Endothelial cell of umbilical vein (primary cell): ENCODE measurements at regions not wholly inside any gene's neighbourhood (a gene's known extent, or its start where the extent isn't known, plus 50 kb on each side); places are given as distances from the start of the nearest gene placed in this dataset.

Source experiments
- BruUV-seq: library from RNA; stranded (reverse); fragments of 400-500 nt; replicated peaks from 2 replicates; lab custom pipeline; 2021; lab: Mats Ljungman, UMichigan
- CTCF ChIA-PET: fragments of 300-600, 350-600 bp; sonication (Branson Sonifier 250); formaldehyde crosslinking; loops from one replicate; lab custom pipeline; 2021; ENCODE audit warnings: antibody characterized with exemption, inconsistent platforms; lab: Charles Lee
- POLR2A ChIA-PET: fragments of 300-600, 350-600 bp; sonication (Branson Sonifier 250); formaldehyde crosslinking; loops from one replicate; lab custom pipeline; 2021; ENCODE audit warnings: antibody characterized with exemption, inconsistent platforms; lab: Charles Lee
- DNase-seq: peaks from one replicate; pipeline ENCODE4 v3.0.0-alpha.2; 2011; ENCODE audit warnings: low read depth, low spot score
- FAIRE-seq: peaks from 2 replicates; lab custom pipeline; 2011; peaks lifted over from hg19 to GRCh38; lab: Jason Lieb, UNC
- H2AFZ ChIP-seq: 2 replicates; pipeline ENCODE4 v1.6.0; 2012; ENCODE audit warnings: low read depth, low read length, control low read depth, inconsistent platforms
- H3K27ac ChIP-seq: 2 replicates; pipeline ENCODE4 v1.5.1; 2011; ENCODE audit warnings: low read depth, mild to moderate bottlenecking, control low read depth, low read length, moderate library complexity; ENCODE audit not compliant: insufficient read depth
- H3K27me3 ChIP-seq, 2 experiments: 2 replicates each; pipeline versions ENCODE4 v1.6.0 to v1.6.1; 2011; ENCODE audit warnings: low read length in 2 of 2, mixed read lengths in 1 of 2; ENCODE audit not compliant: control insufficient read depth in 2 of 2, insufficient read depth in 2 of 2
- H3K36me3 ChIP-seq, 2 experiments: 2 replicates in 1 of 2; 3 replicates in 1 of 2; pipeline ENCODE4 v1.5.1; 2011; ENCODE audit warnings: low read length in 2 of 2, mild to moderate bottlenecking in 1 of 2, moderate library complexity in 1 of 2; ENCODE audit not compliant: control insufficient read depth in 2 of 2, insufficient read depth in 2 of 2; ENCODE audit errors: extremely low read depth in 1 of 2
- H3K4me1 ChIP-seq: 3 replicates; pipeline ENCODE4 v1.5.1; 2011; ENCODE audit warnings: mild to moderate bottlenecking, low read length; ENCODE audit not compliant: control insufficient read depth, insufficient read depth; ENCODE audit errors: extremely low read depth
- H3K4me2 ChIP-seq: 2 replicates; pipeline ENCODE4 v1.6.1; 2011; ENCODE audit warnings: low read length, control low read depth, mixed read lengths; ENCODE audit not compliant: insufficient read depth
- H3K4me3 ChIP-seq, 3 experiments: fragments of 200-600 bp in 1 of 3; sonication (generic), shearing (Covaris generic) in 1 of 3; replicated peaks in 1 of 3; 2 replicates each; pipeline ENCODE4 v1.5.1; 2011 to 2016; ENCODE audit warnings: control low read depth in 3 of 3, low read length in 3 of 3, mild to moderate bottlenecking in 2 of 3, inconsistent platforms in 1 of 3, low read depth in 1 of 3, moderate library complexity in 1 of 3; ENCODE audit not compliant: insufficient read depth in 1 of 3
- H3K79me2 ChIP-seq: 2 replicates; pipeline ENCODE4 v1.6.0; 2012; ENCODE audit warnings: low read length, inconsistent platforms; ENCODE audit not compliant: control insufficient read depth, insufficient read depth
- H3K9ac ChIP-seq: replicated peaks from 2 replicates; pipeline ENCODE3; 2011; ENCODE audit warnings: low read length, control low read depth; ENCODE audit not compliant: insufficient read depth; ENCODE audit errors: extremely low read depth
- H3K9me1 ChIP-seq: replicated peaks from 3 replicates; pipeline ENCODE4 v1.6.0; 2011; ENCODE audit warnings: mild to moderate bottlenecking, low read length; ENCODE audit not compliant: control insufficient read depth, insufficient read depth; ENCODE audit errors: extremely low read depth
- H3K9me3 ChIP-seq: replicated peaks from 2 replicates; pipeline ENCODE4 v1.5.1; 2012; ENCODE audit warnings: low read length, inconsistent platforms; ENCODE audit not compliant: control insufficient read depth, insufficient read depth
- H4K20me1 ChIP-seq: replicated peaks from 2 replicates; pipeline ENCODE3; 2011; ENCODE audit warnings: mild to moderate bottlenecking, low read length; ENCODE audit not compliant: control insufficient read depth, insufficient read depth; ENCODE audit errors: extremely low read depth
- CTCF ChIP-seq, 2 donors: IDR thresholded peaks; 1 replicate in 1 of 2; 2 replicates in 1 of 2; pipeline ENCODE4 v1.5.1; 2011; ENCODE audit warnings: low read length in 2 of 2, mild to moderate bottlenecking in 2 of 2, moderate library complexity in 2 of 2, control low read depth in 1 of 2, inconsistent platforms in 1 of 2, low read depth in 1 of 2; ENCODE audit not compliant: insufficient read depth in 1 of 2; ENCODE audit errors: extremely low read depth in 1 of 2
- EZH2 ChIP-seq: IDR thresholded peaks from 2 replicates; pipeline ENCODE4 v1.6.1; 2012; ENCODE audit warnings: borderline replicate concordance, low read depth, mild to moderate bottlenecking, moderate library complexity, low read length, inconsistent platforms; ENCODE audit not compliant: severe bottlenecking
- FOS ChIP-seq: IDR thresholded peaks from 2 replicates; pipeline ENCODE4 v1.6.1; 2011; ENCODE audit warnings: mild to moderate bottlenecking, low read length, moderate library complexity, borderline replicate concordance; ENCODE audit not compliant: insufficient read depth
- GATA2 ChIP-seq: IDR thresholded peaks from 2 replicates; pipeline ENCODE4 v1.7.0; 2011; ENCODE audit warnings: low read depth, mild to moderate bottlenecking, moderate library complexity, mixed read lengths, low read length; ENCODE audit not compliant: insufficient read length, insufficient read depth
- JUN ChIP-seq: IDR thresholded peaks from 2 replicates; pipeline ENCODE4 v1.6.1; 2011; ENCODE audit warnings: borderline replicate concordance, low read depth; ENCODE audit not compliant: insufficient read length, insufficient read depth
- MYC ChIP-seq: IDR thresholded peaks from one replicate; pipeline ENCODE4 v1.6.1; 2011; ENCODE audit warnings: mild to moderate bottlenecking, low read depth, low read length
- POLR2A ChIP-seq: IDR thresholded peaks from 2 replicates; pipeline ENCODE4 v1.6.1; 2012; ENCODE audit warnings: low read depth, mild to moderate bottlenecking, control low read depth, low read length
- POLR2AphosphoS5 ChIP-seq: IDR thresholded peaks from 2 replicates; pipeline ENCODE4 v1.6.1; 2012; ENCODE audit warnings: low read depth, mild to moderate bottlenecking, control low read depth, low read length, moderate library complexity; ENCODE audit not compliant: insufficient read depth
- dilution Hi-C: fragments of 300-500 bp; cut with MboI; formaldehyde crosslinking; loops from one replicate; pipeline ENCODE4 v1.15.0; 2019; ENCODE audit warnings: low sequenced_read_pairs; ENCODE audit not compliant: extremely low pct_ligation_motif_present
- intact Hi-C: fragments of 100-400 bp; cut with micrococcal nuclease; formaldehyde crosslinking; loops from one replicate; pipeline ENCODE4 v1.10.0; 2022
- TF ChIP-seq, protein P1 (sequence below): IDR thresholded peaks from 2 replicates; pipeline ENCODE4 v1.6.1; 2011; ENCODE audit not compliant: insufficient read depth, insufficient read length

DNA sequence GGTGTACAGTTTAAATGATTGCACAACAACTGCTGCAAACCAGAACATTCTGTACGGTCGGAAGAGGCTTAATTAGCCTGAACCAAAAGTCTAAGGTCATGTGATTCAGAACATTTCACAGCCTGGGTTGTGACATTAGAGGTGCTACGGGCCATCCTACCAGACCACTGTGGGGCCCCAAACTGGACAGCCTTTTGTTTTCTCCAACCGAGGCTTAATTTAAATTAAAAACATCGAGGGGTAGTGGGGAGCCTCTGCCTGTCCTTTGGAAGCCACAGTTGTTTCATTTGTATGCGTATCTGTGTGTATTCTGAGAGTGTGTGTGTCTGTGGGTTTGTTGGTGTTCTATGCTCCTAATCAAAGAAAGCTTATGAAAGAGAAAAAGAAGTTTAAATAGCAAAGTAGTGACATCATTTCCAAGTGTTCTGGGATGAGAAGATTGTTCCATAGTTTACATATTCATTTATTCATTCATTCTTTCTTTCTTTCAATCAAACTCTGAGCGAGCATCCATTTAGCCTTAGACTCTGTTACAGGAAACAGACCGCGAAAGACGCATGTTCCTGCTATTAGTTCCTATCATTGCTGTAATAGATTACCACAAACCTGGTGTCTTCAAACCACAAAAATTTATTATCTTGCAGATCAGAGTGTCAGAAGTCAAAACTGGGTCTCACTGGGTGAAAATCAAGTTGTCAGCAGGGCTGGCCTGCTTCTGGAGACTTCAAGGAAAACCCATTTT lies 444.8 kb downstream of the FOXO1 start:
- Histone ChIP-seq H3K4me2 (no peak overlapping the region), H3K79me2 (no peaks in the 10 kb centered on the region), H3K9me3 (no peaks in the 10 kb centered on the region), H4K20me1 (no peaks in the 10 kb centered on the region), H3K36me3 (no peaks in the 10 kb centered on the region), H3K27me3 (no peaks in the 10 kb centered on the region), H3K9ac (no peak overlapping the region), H3K4me3 (no peak overlapping the region), H3K27ac (no peak overlapping the region), H3K9me1 (no peaks in the 10 kb centered on the region), H2AFZ (no peak overlapping the region), H3K4me1 (no peaks in the 10 kb centered on the region)
- FAIRE-seq (no peak), DNase-seq (no peak)
- no TSS peak for BruUV-seq
- POLR2A ChIA-PET = no interaction called here
- CTCF ChIA-PET = no interaction called here
- dilution Hi-C loops (no loop called here), intact Hi-C loops (no loop called here)
- no peak for TF ChIP-seq EZH2
- TF ChIP-seq GATA2 = no peak
- TF ChIP-seq, protein P1, sequence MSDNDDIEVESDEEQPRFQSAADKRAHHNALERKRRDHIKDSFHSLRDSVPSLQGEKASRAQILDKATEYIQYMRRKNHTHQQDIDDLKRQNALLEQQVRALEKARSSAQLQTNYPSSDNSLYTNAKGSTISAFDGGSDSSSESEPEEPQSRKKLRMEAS = no peak
- no peak for TF ChIP-seq POLR2A
- no peak for TF ChIP-seq MYC

DNA sequence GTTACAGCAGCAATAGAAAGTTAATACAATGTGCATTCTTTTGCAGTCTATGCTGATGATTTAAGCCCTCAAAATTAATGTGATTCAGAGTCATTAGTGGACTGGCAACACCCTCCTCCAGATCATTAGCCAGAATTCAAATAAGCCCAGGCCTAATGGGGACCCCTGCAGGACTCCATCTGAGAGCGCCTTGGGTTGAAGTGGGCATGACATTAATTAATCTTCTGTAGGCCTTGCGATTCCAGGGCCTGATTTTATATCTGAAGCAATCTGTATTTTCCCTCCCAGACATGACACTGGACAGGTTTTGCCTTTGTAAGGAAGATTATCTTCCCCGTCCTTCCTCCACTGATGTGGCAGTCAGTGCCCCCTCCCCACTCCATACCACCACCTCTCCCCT lies 442.9 kb downstream of the FOXO1 start:
- FAIRE-seq = no peak
- Histone ChIP-seq H3K79me2 (no peaks in the 10 kb centered on the region), H3K4me1 (no peaks in the 10 kb centered on the region), H3K4me2 (no peak overlapping the region), H3K27me3 (no peaks in the 10 kb centered on the region), H3K9me3 (no peaks in the 10 kb centered on the region), H4K20me1 (no peaks in the 10 kb centered on the region), H3K36me3 (no peaks in the 10 kb centered on the region), H3K27ac (no peak overlapping the region), H2AFZ (no peak overlapping the region), H3K9ac (no peak overlapping the region), H3K9me1 (no peaks in the 10 kb centered on the region), H3K4me3 (no peak overlapping the region)
- TF ChIP-seq GATA2 (no peak), POLR2AphosphoS5 (no peak), POLR2A (no peak), JUN (no peak), MYC (no peak), EZH2 (no peak), CTCF (IDR thresholded peaks at IDR 0.05; ENCODE audit: extremely low read depth in 1 of 2, insufficient read depth in 1 of 2, low read depth in 1 of 2, low read length in 2 of 2) (no peak), FOS (no peak)
- TF ChIP-seq, protein P1 = no peak
- no TSS peak for BruUV-seq
- ChIA-PET POLR2A (no interaction called here), CTCF (no interaction called here)
- intact Hi-C loops = no loop called here
- dilution Hi-C loops = no loop called here
- no peak for DNase-seq
